HEK293T (cell line): ENCODE measurements at regions not wholly inside any gene's neighbourhood (a gene's known extent, or its start where the extent isn't known, plus 50 kb on each side); places are given as distances from the start of the nearest gene placed in this dataset.

Experiments
- BHLHE40 ChIP-seq: fragments of 450-650 bp; IDR thresholded peaks from 2 replicates; pipeline ENCODE4 v1.6.1; 2016; ENCODE audit warnings: mild to moderate bottlenecking, moderate library complexity, borderline replicate concordance
- CTBP1 ChIP-seq: fragments of 450-650 bp; IDR thresholded peaks from 2 replicates; pipeline ENCODE4 v1.6.1; 2016; ENCODE audit warnings: borderline replicate concordance
- ELF4 ChIP-seq: fragments of 450-650 bp; IDR thresholded peaks from 2 replicates; pipeline ENCODE4 v1.6.1; 2017; ENCODE audit warnings: antibody characterized with exemption
- FOXA1 ChIP-seq: fragments of 450-650 bp; IDR thresholded peaks from 2 replicates; pipeline ENCODE4 v1.6.1; 2016; ENCODE audit warnings: mild to moderate bottlenecking
- FOXK2 ChIP-seq: fragments of 450-650 bp; IDR thresholded peaks from 2 replicates; pipeline ENCODE4 v1.6.1; 2016; ENCODE audit warnings: mild to moderate bottlenecking
- FOXM1 ChIP-seq: fragments of 450-650 bp; IDR thresholded peaks from 2 replicates; pipeline ENCODE4 v1.6.1; 2017; ENCODE audit warnings: mild to moderate bottlenecking, borderline replicate concordance
- HDGF ChIP-seq: fragments of 450-650 bp; IDR thresholded peaks from 2 replicates; pipeline ENCODE4 v1.6.1; 2017; ENCODE audit warnings: antibody characterized with exemption, borderline replicate concordance
- L3MBTL2 ChIP-seq: fragments of 450-650 bp; conservative IDR thresholded peaks from 2 replicates; pipeline ENCODE4 v1.6.1; 2016; ENCODE audit warnings: mild to moderate bottlenecking
- NFRKB ChIP-seq: fragments of 450-650 bp; IDR thresholded peaks from 2 replicates; pipeline ENCODE4 v1.6.1; 2016; ENCODE audit warnings: mild to moderate bottlenecking, moderate library complexity
- PKNOX1 ChIP-seq: fragments of 450-650 bp; IDR thresholded peaks from 2 replicates; pipeline ENCODE4 v1.6.1; 2016
- SP1 ChIP-seq: fragments of 450-650 bp; IDR thresholded peaks from 2 replicates; pipeline ENCODE4 v1.6.1; 2017
- SUZ12 ChIP-seq: fragments of 450-650 bp; IDR thresholded peaks from 2 replicates; pipeline ENCODE4 v1.6.1; 2016; ENCODE audit warnings: mild to moderate bottlenecking
- ZNF384 ChIP-seq: fragments of 450-650 bp; IDR thresholded peaks from 2 replicates; pipeline ENCODE4 v1.6.1; 2016

GRCh38 chr6:133699741-133700385 lies 189.1 kb upstream of the TCF21 start:
- TF ChIP-seq ELF4: no peak
- no peak for TF ChIP-seq SP1
- no peak for TF ChIP-seq CTBP1
- no peak for TF ChIP-seq NFRKB
- no peak for TF ChIP-seq FOXA1
- no peak for TF ChIP-seq FOXK2
- TF ChIP-seq HDGF: no peak
- TF ChIP-seq BHLHE40: no peak
- TF ChIP-seq SUZ12: no peak
- no peak for TF ChIP-seq ZNF384
- TF ChIP-seq FOXM1: no peak
- TF ChIP-seq L3MBTL2: no peak
- no peak for TF ChIP-seq PKNOX1
